NCI-H460 (cell line): ENCODE measurements at regions not wholly inside any gene's neighbourhood (a gene's known extent, or its start where the extent isn't known, plus 50 kb on each side); places are given as distances from the start of the nearest gene placed in this dataset.

Experiments used
- DNase-seq: peaks from one replicate; pipeline ENCODE4 v3.0.0-alpha.2; 2016; ENCODE audit warnings: low read depth; ENCODE audit errors: extremely low read depth

- no peak for DNase-seq
Measured at GRCh38 chr18:24771300-24771699, 310.9 kb downstream of the HRH4 start.

GRCh38 chr18:24773101-24773500 lies 312.7 kb downstream of the HRH4 start:
- no peak for DNase-seq

- DNase-seq, result no peak
Measured at GRCh38 chr18:24776019-24776418, 315.6 kb downstream of the HRH4 start.

GRCh38 chr18:24778810-24779418 lies 318.5 kb downstream of the HRH4 start:
- no peak for DNase-seq

- DNase-seq, result no peak
Measured at GRCh38 chr18:24782566-24782965, 322.1 kb downstream of the HRH4 start.

- no peak for DNase-seq
Measured at GRCh38 chr18:24785019-24785418, 324.6 kb downstream of the HRH4 start.

GRCh38 chr18:24786027-24786426 lies 325.6 kb downstream of the HRH4 start:
- no peak for DNase-seq

- no peak for DNase-seq
Measured at GRCh38 chr18:24790347-24790746, 329.9 kb downstream of the HRH4 start.

GRCh38 chr18:24791751-24792545 lies 331.5 kb downstream of the HRH4 start:
- DNase-seq, result no peak

GRCh38 chr18:24793742-24794141 lies 333.3 kb downstream of the HRH4 start:
- no peak for DNase-seq

- DNase-seq, result no peak
Measured at GRCh38 chr18:24795129-24795528, 334.7 kb downstream of the HRH4 start.

- no peak for DNase-seq
Measured at GRCh38 chr18:24797981-24798380, 337.5 kb downstream of the HRH4 start.

- DNase-seq, result no peak
Measured at GRCh38 chr18:24799176-24799575, 338.7 kb downstream of the HRH4 start.

- DNase-seq, result no peak
Measured at GRCh38 chr18:24799720-24800119, 339.3 kb downstream of the HRH4 start.

GRCh38 chr18:24801001-24801400 lies 340.6 kb downstream of the HRH4 start:
- DNase-seq, result no peak

GRCh38 chr18:24802456-24802855 lies 342.0 kb downstream of the HRH4 start:
- DNase-seq, result no peak

- no peak for DNase-seq
Measured at GRCh38 chr18:24805156-24805555, 344.7 kb downstream of the HRH4 start.

- no peak for DNase-seq
Measured at GRCh38 chr18:24809173-24809950, 348.9 kb downstream of the HRH4 start.

- DNase-seq, result no peak
Measured at GRCh38 chr18:24810561-24811305, 350.3 kb downstream of the HRH4 start.

GRCh38 chr18:24811950-24812681 lies 351.7 kb downstream of the HRH4 start:
- DNase-seq, result no peak
